ENCODE measurements at regions not wholly inside any gene's neighbourhood (a gene's known extent, or its start where the extent isn't known, plus 50 kb on each side); places are given as distances from the start of the nearest gene placed in this dataset.

- no peak for TF ChIP-seq CTCF (IDR thresholded peaks at IDR 0.05; ENCODE audit: insufficient read depth, low read length, poor library complexity, severe bottlenecking)
- TF ChIP-seq EZH2phosphoT487 (conservative IDR thresholded peaks at IDR 0.05; ENCODE audit: low read length) = no peak
These were observed 220.6 kb upstream of the HMGA2 start for GRCh38 chr12:65603438-65604351.
